Adrenal gland (tissue), 9 donors: ENCODE measurements at regions not wholly inside any gene's neighbourhood (a gene's known extent, or its start where the extent isn't known, plus 50 kb on each side); places are given as distances from the start of the nearest gene placed in this dataset.

Source experiments
- DNase-seq, 7 donors: peaks; one replicate each; pipeline ENCODE4 v3.0.0-alpha.2; 2019 to 2020
- H3K27ac ChIP-seq, 5 donors: fragments of 200-600 bp; sonication (generic) in 4 of 5; 1 replicate in 3 of 5; 2 replicates in 2 of 5; pipeline versions ENCODE4 v1.5.1 to v1.8.0; 2016 to 2020; ENCODE audit warnings: mild to moderate bottlenecking in 1 of 5
- H3K27me3 ChIP-seq: fragments of 200-600 bp; 2 replicates; pipeline ENCODE4 v1.8.0; 2021
- H3K36me3 ChIP-seq, 2 donors: fragments of 200-600 bp; replicated peaks in 1 of 2; 1 replicate in 1 of 2; 2 replicates in 1 of 2; pipeline versions ENCODE4 v1.5.1 to v1.8.0; 2018 to 2022
- H3K4me1 ChIP-seq, 2 donors: fragments of 200-600 bp; replicated peaks in 1 of 2; 1 replicate in 1 of 2; 2 replicates in 1 of 2; pipeline versions ENCODE4 v1.5.1 to v1.8.0; 2018 to 2021
- H3K4me3 ChIP-seq, 4 donors: fragments of 200-600 bp; sonication (generic) in 3 of 4; one replicate each; pipeline ENCODE4 v1.5.1; 2016 to 2018
- H3K9me3 ChIP-seq, 3 donors: fragments of 200-600 bp; sonication (generic) in 1 of 3; replicated peaks in 1 of 3; 1 replicate in 2 of 3; 2 replicates in 1 of 3; pipeline versions ENCODE4 v1.5.1 to v1.8.0; 2016 to 2021
- CTCF ChIP-seq, 6 experiments: fragments of 450-650 bp in 4 of 6; fragments of 200-600 bp in 2 of 6; sonication (generic) in 1 of 6; IDR thresholded peaks; 1 replicate in 5 of 6; 2 replicates in 1 of 6; pipeline versions ENCODE4 v1.5.1 to v1.8.0; 2016 to 2021; ENCODE audit warnings: antibody characterized with exemption in 6 of 6, mild to moderate bottlenecking in 2 of 6, moderate library complexity in 1 of 6
- POLR2A ChIP-seq, 2 donors: fragments of 450-650 bp; IDR thresholded peaks; one replicate each; pipeline ENCODE4 v1.6.1; 2017; ENCODE audit warnings: antibody characterized with exemption in 2 of 2, mild to moderate bottlenecking in 2 of 2, moderate library complexity in 1 of 2
- WGBS, 4 donors: extraction: QIAGEN DNeasy Blood & Tissue Kit in 2 of 4; methylation state at CpG; one replicate each; pipeline versions ENCODE4 v1.1.5 to v1.1.7; 2013 to 2017; 5-methylcytosine and 5-hydroxymethylcytosine counted together
- intact Hi-C, 2 donors: fragments of 100-400 bp; cut with DNase I; formaldehyde crosslinking; loops; one replicate each; pipeline versions ENCODE4 v1.14.1 to v1.15.0; 2022 to 2023
- donor health status: healthy with polysubstance abuse.
- donor health status: Bipolar disorder and iron deficiency.
- donor health status: DM: yes; HTN: yes; CAD: no.
- donor health status: DM: no; HTN: no; CAD: no.
- donor health status: DM: no; HTN: no; CAD: no.

GRCh38 chr11:37748641-37749040, 1150.6 kb upstream of the RAG2 start:
- intact Hi-C loops = no loop called here
- H3K27ac ChIP-seq = no peak overlapping the region
- no peaks in the 10 kb centered on the region for H3K4me1 ChIP-seq
- no peaks in the 10 kb centered on the region for H3K9me3 ChIP-seq
- no peak for TF ChIP-seq CTCF (IDR thresholded peaks at IDR 0.05)
- no peak for TF ChIP-seq POLR2A (IDR thresholded peaks at IDR 0.05)
- no peak for DNase-seq
- no peaks in the 10 kb centered on the region for H3K27me3 ChIP-seq
- no peaks in the 10 kb centered on the region for H3K36me3 ChIP-seq
- no peak overlapping the region for H3K4me3 ChIP-seq

- no peak overlapping the region for H3K27ac ChIP-seq
- TF ChIP-seq POLR2A (IDR thresholded peaks at IDR 0.05) (no peak), CTCF (IDR thresholded peaks at IDR 0.05) (no peak)
- H3K9me3 ChIP-seq = no peaks in the 10 kb centered on the region
- no peaks in the 10 kb centered on the region for H3K27me3 ChIP-seq
- intact Hi-C loops = no loop called here
- WGBS, 4 donors = 73 to 83% (median 77%) methylated on average over 2 of the region's 2 CpGs
- H3K36me3 ChIP-seq = no peaks in the 10 kb centered on the region
- no peaks in the 10 kb centered on the region for H3K4me1 ChIP-seq
- no peak for DNase-seq
- no peak overlapping the region for H3K4me3 ChIP-seq
Observed at GRCh38 chr11:37747121-37747520, 1149.1 kb upstream of the RAG2 start.

DNA sequence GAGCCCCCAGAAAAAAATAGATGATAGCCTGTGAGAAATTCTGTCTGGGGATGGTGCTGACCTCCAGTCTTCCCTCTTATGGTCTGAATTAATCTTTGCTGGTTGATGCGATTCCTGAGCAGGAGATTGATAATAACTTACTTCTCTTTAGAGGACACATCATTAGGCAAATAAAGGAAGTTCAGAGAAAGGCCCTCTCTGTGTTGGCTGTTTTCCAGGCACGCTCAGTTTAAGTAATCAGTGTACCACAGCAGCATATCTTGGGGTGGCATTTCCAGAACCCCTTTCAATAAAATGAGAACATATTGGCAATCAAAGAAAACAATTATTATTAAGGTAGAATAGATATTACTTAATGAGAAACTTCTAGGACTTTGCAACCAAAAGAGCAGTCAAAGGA, 1129.3 kb upstream of the RAG2 start:
- intact Hi-C loops = no loop called here
- TF ChIP-seq POLR2A (IDR thresholded peaks at IDR 0.05) (no peak), CTCF (IDR thresholded peaks at IDR 0.05) (no peak)
- Histone ChIP-seq H3K27me3 (no peaks in the 10 kb centered on the region), H3K9me3 (no peaks in the 10 kb centered on the region), H3K4me3 (no peak overlapping the region), H3K27ac (no peak overlapping the region), H3K36me3 (no peaks in the 10 kb centered on the region), H3K4me1 (no peaks in the 10 kb centered on the region)
- no peak for DNase-seq
- WGBS, 4 donors = 41 to 54% (median 45%) methylated on average over 2 of the region's 2 CpGs

DNA sequence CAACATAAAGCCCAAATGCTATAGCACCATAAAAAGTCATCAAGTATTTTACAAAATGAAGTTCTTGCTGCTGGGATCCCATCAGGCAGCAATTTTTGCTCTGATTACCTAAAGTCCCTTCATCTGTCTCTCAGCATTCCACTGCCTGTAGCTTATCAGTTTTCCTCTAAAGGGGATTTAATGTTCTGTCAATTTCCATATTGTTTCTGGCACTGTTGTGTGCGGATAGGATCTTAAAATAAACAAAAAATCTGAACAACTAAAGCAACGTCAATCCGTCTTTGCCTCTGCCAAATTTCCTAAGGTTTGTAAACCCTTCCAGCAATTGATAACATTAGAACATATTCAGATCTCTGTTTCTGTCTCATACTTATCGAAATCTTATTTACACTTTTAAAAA, 1126.3 kb upstream of the RAG2 start:
- H3K27me3 ChIP-seq = no peaks in the 10 kb centered on the region
- H3K36me3 ChIP-seq = no peaks in the 10 kb centered on the region
- H3K9me3 ChIP-seq = no peaks in the 10 kb centered on the region
- DNase-seq = no peak
- no peak for TF ChIP-seq POLR2A (IDR thresholded peaks at IDR 0.05)
- WGBS, 4 donors = 64 to 72% (median 69%) methylated on average over 4 of the region's 4 CpGs
- H3K4me1 ChIP-seq = no peaks in the 10 kb centered on the region
- intact Hi-C loops = no loop called here
- H3K27ac ChIP-seq = no peak overlapping the region
- no peak overlapping the region for H3K4me3 ChIP-seq

- H3K9me3 ChIP-seq = no peaks in the 10 kb centered on the region
- H3K4me1 ChIP-seq = no peaks in the 10 kb centered on the region
- intact Hi-C loops = no loop called here
- DNase-seq = no peak
- H3K27ac ChIP-seq = no peak overlapping the region
- no peaks in the 10 kb centered on the region for H3K36me3 ChIP-seq
- H3K4me3 ChIP-seq = no peak overlapping the region
- 70 to 83% (median 77%) methylated on average over 2 of the region's 2 CpGs for WGBS, 4 donors
- no peaks in the 10 kb centered on the region for H3K27me3 ChIP-seq
- TF ChIP-seq POLR2A (IDR thresholded peaks at IDR 0.05) (no peak), CTCF (IDR thresholded peaks at IDR 0.05) (no peak)
Observed at GRCh38 chr11:37721485-37721884, 1123.4 kb upstream of the RAG2 start.
